ENCODE measurements at regions not wholly inside any gene's neighbourhood (a gene's known extent, or its start where the extent isn't known, plus 50 kb on each side); places are given as distances from the start of the nearest gene placed in this dataset.
A peak's percentile ranks its signal among the peaks of the same experiment; 100 is the strongest.

DNA sequence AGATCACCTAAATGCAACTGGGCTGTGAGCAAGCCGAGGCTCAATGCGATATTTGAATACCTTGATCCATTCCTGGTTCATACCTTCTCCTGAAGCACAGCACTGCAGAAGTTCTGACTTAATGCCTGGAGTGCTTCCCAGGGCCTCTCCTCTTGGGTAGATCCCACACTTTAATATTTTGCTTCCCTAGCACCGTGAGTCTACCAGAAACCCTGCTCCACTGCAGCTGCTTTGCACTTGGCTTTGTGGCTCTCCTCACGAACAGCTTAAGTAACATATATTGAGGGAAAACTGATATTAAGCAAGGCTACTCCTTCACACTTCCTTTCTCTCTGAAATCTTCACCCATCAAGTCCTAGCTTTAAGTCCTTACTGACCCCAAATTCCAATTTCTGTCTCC is 51.6 kb upstream of the C13orf42 start:
- Mint-ChIP-seq H3K4me3 (no peak overlapping the region), H3K27me3 (ENCODE audit: insufficient read depth) (no peaks in the 10 kb centered on the region), H3K4me1 (peaks cover 60% of the 10 kb centered on the region), H3K36me3 (ENCODE audit: low read depth) (peaks cover 27% of the 10 kb centered on the region), H3K9me3 (peaks cover 7% of the 10 kb centered on the region), H3K27ac (peak overlapping the region; percentile 42)
- Histone ChIP-seq H3K9ac (ENCODE audit: extremely low read depth, low read length, poor library complexity, severe bottlenecking) (no peak overlapping the region), H3K27me3 (ENCODE audit: control insufficient read depth, insufficient read depth, low read length, poor library complexity, severe bottlenecking) (no peaks in the 10 kb centered on the region), H3K9me3 (ENCODE audit: control insufficient read depth, low read length) (no peaks in the 10 kb centered on the region), H3K4me3 (ENCODE audit: low read length) (no peak overlapping the region), H3K27ac (ENCODE audit: low read depth, low read length) (no peak overlapping the region), H3K4me1 (ENCODE audit: control insufficient read depth, insufficient read depth, low read length) (peaks cover 16% of the 10 kb centered on the region), H3K36me3 (ENCODE audit: control insufficient read depth, insufficient read depth, low read length) (peaks cover 6% of the 10 kb centered on the region)
- TF ChIP-seq, protein P1, sequence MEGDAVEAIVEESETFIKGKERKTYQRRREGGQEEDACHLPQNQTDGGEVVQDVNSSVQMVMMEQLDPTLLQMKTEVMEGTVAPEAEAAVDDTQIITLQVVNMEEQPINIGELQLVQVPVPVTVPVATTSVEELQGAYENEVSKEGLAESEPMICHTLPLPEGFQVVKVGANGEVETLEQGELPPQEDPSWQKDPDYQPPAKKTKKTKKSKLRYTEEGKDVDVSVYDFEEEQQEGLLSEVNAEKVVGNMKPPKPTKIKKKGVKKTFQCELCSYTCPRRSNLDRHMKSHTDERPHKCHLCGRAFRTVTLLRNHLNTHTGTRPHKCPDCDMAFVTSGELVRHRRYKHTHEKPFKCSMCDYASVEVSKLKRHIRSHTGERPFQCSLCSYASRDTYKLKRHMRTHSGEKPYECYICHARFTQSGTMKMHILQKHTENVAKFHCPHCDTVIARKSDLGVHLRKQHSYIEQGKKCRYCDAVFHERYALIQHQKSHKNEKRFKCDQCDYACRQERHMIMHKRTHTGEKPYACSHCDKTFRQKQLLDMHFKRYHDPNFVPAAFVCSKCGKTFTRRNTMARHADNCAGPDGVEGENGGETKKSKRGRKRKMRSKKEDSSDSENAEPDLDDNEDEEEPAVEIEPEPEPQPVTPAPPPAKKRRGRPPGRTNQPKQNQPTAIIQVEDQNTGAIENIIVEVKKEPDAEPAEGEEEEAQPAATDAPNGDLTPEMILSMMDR (conservative IDR thresholded peaks at IDR 0.05) = no peak
- peak; percentile 32 for DNase-seq
- WGBS, 2 experiments (ENCODE audit: insufficient coverage in 1 of 2, insufficient read length in 1 of 2) = 96 to 100% methylated on average over 2 to 4 of the region's 4 CpGs

Measured in endodermal cell (in vitro differentiated cells).